DOHH2 (cell line): ENCODE measurements at regions not wholly inside any gene's neighbourhood (a gene's known extent, or its start where the extent isn't known, plus 50 kb on each side); places are given as distances from the start of the nearest gene placed in this dataset.

Experiments used
- CTCF ChIP-seq: fragments of 200-600 bp; sonication (generic); IDR thresholded peaks from one replicate; pipeline ENCODE4 v1.5.1; 2014; ENCODE audit warnings: antibody characterized with exemption, mild to moderate bottlenecking, low read depth, low read length; ENCODE audit not compliant: poor library complexity, severe bottlenecking
- EZH2phosphoT487 ChIP-seq: fragments of 200-600 bp; sonication (generic); IDR thresholded peaks from 2 replicates; pipeline ENCODE4 v1.6.1; 2017; ENCODE audit warnings: borderline replicate concordance, mild to moderate bottlenecking, antibody characterized with exemption, low read length, moderate library complexity, mixed read lengths

- TF ChIP-seq CTCF (no peak), EZH2phosphoT487 (no peak)
Measured at GRCh38 chr12:43118234-43118633, 433.8 kb downstream of the ADAMTS20 start.
